WTC11 (cell line): ENCODE measurements at regions not wholly inside any gene's neighbourhood (a gene's known extent, or its start where the extent isn't known, plus 50 kb on each side); places are given as distances from the start of the nearest gene placed in this dataset.
A peak's percentile ranks its signal among the peaks of the same experiment; 100 is the strongest.

Experiments
- ATAC-seq: fragments of 200-7000 bp; cut with Tn5 transposase; 2 replicates; pipeline ENCODE4 v1.10.0; 2021; ENCODE audit warnings: mild to moderate bottlenecking, moderate library complexity
- CTCF ChIA-PET: fragments of 300-600 bp; sonication (Branson Sonifier 250); formaldehyde crosslinking; loops from one replicate; lab custom pipeline; 2021; ENCODE audit warnings: antibody characterized with exemption; lab: Charles Lee
- POLR2A ChIA-PET: fragments of 350-600 bp; sonication (Branson Sonifier 250); formaldehyde crosslinking; loops from one replicate; lab custom pipeline; 2021; ENCODE audit warnings: antibody characterized with exemption; lab: Charles Lee
- DNase-seq: peaks from one replicate; pipeline ENCODE4 v3.0.0; 2021; ENCODE audit warnings: low spot score
- H3K27ac Mint-ChIP-seq: 2 replicates; pipeline ENCODE4 v1.8.0; 2021; ENCODE audit warnings: mixed read lengths
- H3K27me3 Mint-ChIP-seq: 2 replicates; pipeline ENCODE4 v1.8.0; 2021; ENCODE audit warnings: low read depth, mild to moderate bottlenecking, moderate library complexity, mixed read lengths
- H3K36me3 Mint-ChIP-seq: 2 replicates; pipeline ENCODE4 v1.8.0; 2021; ENCODE audit warnings: mixed read lengths
- H3K4me1 Mint-ChIP-seq: 2 replicates; pipeline ENCODE4 v1.8.0; 2022; ENCODE audit warnings: mixed read lengths
- H3K4me3 Mint-ChIP-seq: 2 replicates; pipeline ENCODE4 v1.8.0; 2021; ENCODE audit warnings: mild to moderate bottlenecking, moderate library complexity, mixed read lengths
- H3K9me3 Mint-ChIP-seq: 2 replicates; pipeline ENCODE4 v1.8.0; 2021; ENCODE audit warnings: mixed read lengths
- ATF6 ChIP-seq: sonication (generic); formaldehyde crosslinking; IDR thresholded peaks from 2 replicates; pipeline ENCODE4 v1.8.1; 2023; ENCODE audit warnings: mild to moderate bottlenecking, missing genetic modification reagents
- CREB1 ChIP-seq: sonication (generic); formaldehyde crosslinking; IDR thresholded peaks from 2 replicates; pipeline ENCODE4 v1.8.0; 2023; ENCODE audit warnings: mild to moderate bottlenecking, missing genetic modification reagents
- CTCF ChIP-seq: fragments of 200-600 bp; IDR thresholded peaks from 2 replicates; pipeline ENCODE4 v1.8.0; 2022; ENCODE audit warnings: antibody characterized with exemption
- FOXJ3 ChIP-seq: sonication (generic); formaldehyde crosslinking; IDR thresholded peaks from 2 replicates; pipeline ENCODE4 v1.9.0; 2021; ENCODE audit warnings: missing genetic modification reagents, mild to moderate bottlenecking, borderline replicate concordance
- HMGA2 ChIP-seq: fragments of 250-450 bp; sonication (Bioruptor Pico); IDR thresholded peaks from 2 replicates; pipeline ENCODE4 v1.4.0; 2021; ENCODE audit warnings: mild to moderate bottlenecking, moderate library complexity
- RELA ChIP-seq: sonication (generic); formaldehyde crosslinking; IDR thresholded peaks from 2 replicates; pipeline ENCODE4 v1.8.1; 2022; ENCODE audit warnings: missing genetic modification reagents, mild to moderate bottlenecking, borderline replicate concordance
- RORB ChIP-seq: fragments of 250-450 bp; sonication (Bioruptor Pico); IDR thresholded peaks from 2 replicates; pipeline ENCODE4 v1.9.0; 2021; ENCODE audit warnings: mild to moderate bottlenecking
- SOX15 ChIP-seq: fragments of 250-450 bp; sonication (Bioruptor Pico); IDR thresholded peaks from 2 replicates; pipeline ENCODE4 v1.9.0; 2021; ENCODE audit warnings: mild to moderate bottlenecking
- USF1 ChIP-seq: sonication (generic); formaldehyde crosslinking; IDR thresholded peaks from 2 replicates; pipeline ENCODE4 v1.8.0; 2022; ENCODE audit warnings: mild to moderate bottlenecking, missing genetic modification reagents
- USF2 ChIP-seq: sonication (generic); formaldehyde crosslinking; IDR thresholded peaks from 2 replicates; pipeline ENCODE4 v1.8.1; 2023; ENCODE audit warnings: mild to moderate bottlenecking, missing genetic modification reagents, moderate library complexity
- ZBTB43 ChIP-seq: sonication (generic); formaldehyde crosslinking; IDR thresholded peaks from 2 replicates; pipeline ENCODE4 v1.8.1; 2023; ENCODE audit warnings: mild to moderate bottlenecking, missing genetic modification reagents
- ZNF263 ChIP-seq: sonication (generic); formaldehyde crosslinking; IDR thresholded peaks from 2 replicates; pipeline ENCODE4 v1.8.1; 2022; ENCODE audit warnings: low read depth, mild to moderate bottlenecking, moderate library complexity, missing genetic modification reagents
- ZSCAN18 ChIP-seq: fragments of 250-450 bp; sonication (Bioruptor Pico); IDR thresholded peaks from 2 replicates; pipeline ENCODE4 v2.1.2; 2022; ENCODE audit warnings: mild to moderate bottlenecking, moderate library complexity

GRCh38 chr12:30863839-30864238 is 62.7 kb upstream of the TSPAN11 start:
- peaks cover 18% of the 10 kb centered on the region for H3K27me3 Mint-ChIP-seq
- H3K9me3 Mint-ChIP-seq, result peaks cover 39% of the 10 kb centered on the region
- peak; percentile 59 for ATAC-seq
- CTCF ChIA-PET, result interaction anchor here (1.0 to 2.0 kb wide), 4 partner anchors 16 to 127 kb away, joined by 3 to 5 read pairs (median 4); no protein-coding TSS in a partner anchor
- peaks cover 13% of the 10 kb centered on the region for H3K4me1 Mint-ChIP-seq
- POLR2A ChIA-PET, result no interaction called here
- no peak overlapping the region for H3K27ac Mint-ChIP-seq
- DNase-seq, result no peak
- no peak for TF ChIP-seq SOX15 (CRISPR knock-in tag)
- TF ChIP-seq RELA (CRISPR knock-in tag), result no peak
- no peak for TF ChIP-seq ATF6 (CRISPR knock-in tag)
- TF ChIP-seq USF2 (CRISPR knock-in tag), result no peak
- no peak for TF ChIP-seq ZNF263
- no peak for TF ChIP-seq CREB1 (CRISPR knock-in tag)
- no peak for TF ChIP-seq USF1 (CRISPR knock-in tag)
- TF ChIP-seq ZBTB43 (CRISPR knock-in tag), result no peak
- H3K4me3 Mint-ChIP-seq, result no peak overlapping the region
- H3K36me3 Mint-ChIP-seq, result peaks cover 26% of the 10 kb centered on the region

- Mint-ChIP-seq H3K36me3 (peaks cover 22% of the 10 kb centered on the region), H3K27me3 (peaks cover 18% of the 10 kb centered on the region), H3K4me3 (no peak overlapping the region), H3K27ac (no peak overlapping the region), H3K4me1 (peaks cover 13% of the 10 kb centered on the region), H3K9me3 (peaks cover 27% of the 10 kb centered on the region)
- no peak for TF ChIP-seq RORB
- ATAC-seq, result no peak
- ChIA-PET CTCF (interaction anchor here (2.0 kb wide), 1 partner anchor 15 kb away, joined by 5 read pairs; no protein-coding TSS in a partner anchor), POLR2A (interaction anchor here (0.6 kb wide), 1 partner anchor 17 kb away, joined by 7 read pairs; no protein-coding TSS in a partner anchor)
- DNase-seq, result no peak
These were observed 64.1 kb upstream of the TSPAN11 start for GRCh38 chr12:30862486-30862885.

- H3K36me3 Mint-ChIP-seq, result no peaks in the 10 kb centered on the region
- no peak overlapping the region for H3K27ac Mint-ChIP-seq
- H3K9me3 Mint-ChIP-seq, result no peaks in the 10 kb centered on the region
- H3K27me3 Mint-ChIP-seq, result no peaks in the 10 kb centered on the region; the same call in 1 of the 2 replicates
- TF ChIP-seq CTCF (no peak), FOXJ3 (CRISPR knock-in tag) (no peak)
- TF ChIP-seq, all 79 proteins: peak for 0
- ATAC-seq, result no peak
- no peak overlapping the region for H3K4me3 Mint-ChIP-seq
- ChIA-PET POLR2A (no interaction called here), CTCF (interaction anchor here (0.6 to 1.4 kb wide), 2 partner anchors 8 to 126 kb away, joined by 3 read pairs; no protein-coding TSS in a partner anchor)
- H3K4me1 Mint-ChIP-seq, result peaks cover 10% of the 10 kb centered on the region
- DNase-seq, result no peak
These were observed 67.3 kb upstream of the TSPAN11 start for GRCh38 chr12:30859226-30859625.

GRCh38 chr12:30858471-30858870 is 68.1 kb upstream of the TSPAN11 start:
- CTCF ChIA-PET, result no interaction called here

More at GRCh38 chr12:30858471-30858870, 68.1 kb upstream of the TSPAN11 start:
- no peaks in the 10 kb centered on the region for H3K27me3 Mint-ChIP-seq
- POLR2A ChIA-PET, result no interaction called here
- no peak for DNase-seq
- no peaks in the 10 kb centered on the region for H3K36me3 Mint-ChIP-seq
- H3K4me1 Mint-ChIP-seq, result peaks cover 3% of the 10 kb centered on the region; the same call in 1 of the 2 replicates
- no peaks in the 10 kb centered on the region for H3K9me3 Mint-ChIP-seq
- no peak overlapping the region for H3K4me3 Mint-ChIP-seq
- no peak overlapping the region for H3K27ac Mint-ChIP-seq
- peak; percentile 89; the same call in 1 of the 2 replicates for TF ChIP-seq HMGA2 (CRISPR knock-in tag)
- no peak for TF ChIP-seq ZSCAN18 (CRISPR knock-in tag)
- TF ChIP-seq, all 79 proteins: peak for 1
- no peak for ATAC-seq
